Epidermal melanocyte (primary cell): ENCODE measurements at regions not wholly inside any gene's neighbourhood (a gene's known extent, or its start where the extent isn't known, plus 50 kb on each side); places are given as distances from the start of the nearest gene placed in this dataset.
"Not testable (repeated sequence)": the region's sequence is repeated elsewhere in the genome, so short reads cannot be mapped to it uniquely, and the experiment has no call there.

ENCODE experiments used
- DNase-seq: peaks from one replicate; pipeline ENCODE4 v3.0.0; 2011; ENCODE audit warnings: low spot score; ENCODE audit not compliant: insufficient read length

GRCh38 chr7:19623676-19624075, 85.2 kb downstream of the POLR1F start:
- DNase-seq: no peak

GRCh38 chr7:19621740-19622139, 87.1 kb downstream of the POLR1F start:
- no peak for DNase-seq

DNA sequence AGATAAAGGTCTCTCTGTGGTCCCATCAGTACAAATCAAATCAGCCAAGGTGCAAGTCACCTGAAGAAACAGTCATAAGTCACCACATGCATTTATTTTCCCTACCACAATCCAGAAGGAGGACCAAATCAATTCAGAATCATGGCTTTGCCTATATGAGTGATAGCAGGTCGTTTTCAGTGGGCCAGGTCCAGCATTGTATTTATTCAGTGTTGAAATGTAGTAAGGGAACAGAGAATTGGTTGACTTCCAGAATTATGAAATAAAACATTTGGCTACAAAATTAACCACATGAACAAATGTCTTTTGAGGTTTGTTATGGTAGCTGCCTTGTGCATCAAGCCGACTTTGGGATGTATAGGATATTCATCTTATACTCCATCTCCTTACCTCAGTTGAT, 88.4 kb downstream of the POLR1F start:
- no peak for DNase-seq

DNA sequence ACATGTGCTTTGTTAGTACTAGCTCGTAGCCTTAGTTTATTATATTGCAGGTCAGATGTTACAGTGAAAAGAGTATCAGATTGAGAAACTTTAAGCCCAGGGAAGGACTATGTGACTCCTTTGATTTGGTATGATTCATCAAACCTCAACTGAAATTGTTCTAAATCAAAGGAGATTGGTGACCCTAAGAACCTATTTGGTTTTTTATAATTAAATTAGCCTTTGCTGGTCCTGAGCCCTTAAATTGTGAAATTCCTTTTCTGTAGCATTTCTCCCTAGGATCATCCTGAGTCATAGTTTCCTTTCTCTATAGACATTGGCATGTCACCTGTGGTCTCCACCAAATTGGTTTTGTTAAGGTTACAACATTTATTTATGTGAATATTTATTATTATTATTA, 89.7 kb downstream of the POLR1F start:
- DNase-seq: no peak

DNA sequence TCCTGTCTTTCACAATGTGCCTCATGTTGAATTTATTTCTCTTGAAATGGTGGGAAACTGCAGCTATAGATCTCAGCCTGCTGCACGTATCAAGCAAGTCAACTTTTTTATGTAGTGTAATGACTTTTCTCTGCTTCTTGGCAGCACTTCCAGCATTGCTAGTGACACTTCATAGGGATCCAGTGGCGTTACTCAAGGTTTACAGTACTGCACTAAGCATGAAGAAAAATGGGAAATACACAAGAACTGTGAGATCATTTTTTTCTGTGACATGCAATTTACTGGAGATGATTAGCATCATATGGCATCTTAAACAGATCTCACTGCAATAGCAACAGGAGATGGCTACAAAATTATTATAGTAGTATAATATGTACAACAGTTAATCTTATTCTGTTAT, 90.9 kb downstream of the POLR1F start:
- DNase-seq: no peak

- no peak for DNase-seq
Measured at GRCh38 chr7:19610194-19610943, 98.5 kb downstream of the POLR1F start.

DNA sequence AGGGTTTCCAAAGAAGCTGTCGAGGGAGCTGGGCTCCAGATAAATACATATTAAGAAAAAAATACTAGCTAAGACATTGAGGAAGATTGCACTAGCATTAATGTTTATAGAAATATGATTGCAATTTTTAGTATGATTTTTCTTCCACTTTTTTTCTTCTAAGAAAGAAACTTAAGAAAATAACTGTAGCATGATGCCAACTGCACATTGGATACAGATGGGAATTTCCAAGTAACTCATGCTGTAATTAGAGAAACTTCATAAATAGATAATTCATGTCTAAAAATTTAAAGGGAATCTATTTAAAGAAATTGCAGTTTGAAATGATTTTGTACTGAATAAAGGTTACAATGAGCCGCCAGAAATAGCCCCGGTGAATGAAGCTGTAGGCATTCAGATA, 119.4 kb downstream of the POLR1F start:
- no peak for DNase-seq

GRCh38 chr7:19587291-19587690, 121.5 kb downstream of the POLR1F start:
- DNase-seq: no peak

DNA sequence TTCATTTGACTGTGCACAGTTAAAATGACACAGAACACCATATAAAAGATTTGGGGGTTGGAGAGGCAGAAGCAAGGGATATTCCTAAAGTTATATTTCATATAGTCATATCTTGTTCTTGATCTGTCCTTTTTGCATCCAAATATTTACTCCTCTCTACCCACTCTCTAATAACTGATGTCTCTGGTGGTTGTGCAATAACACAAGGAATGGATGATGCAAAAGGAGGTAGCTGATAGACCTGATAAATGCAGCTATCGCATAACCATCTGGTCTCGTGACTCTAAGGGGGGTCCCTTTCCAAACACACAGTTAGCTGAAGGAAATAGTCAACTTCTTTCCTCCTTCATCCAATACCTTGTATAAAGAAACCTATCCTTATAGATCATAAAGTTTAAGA, 123.1 kb downstream of the POLR1F start:
- no peak for DNase-seq

- DNase-seq: no peak
Measured at GRCh38 chr7:19575909-19576557, 132.8 kb downstream of the POLR1F start.

DNA sequence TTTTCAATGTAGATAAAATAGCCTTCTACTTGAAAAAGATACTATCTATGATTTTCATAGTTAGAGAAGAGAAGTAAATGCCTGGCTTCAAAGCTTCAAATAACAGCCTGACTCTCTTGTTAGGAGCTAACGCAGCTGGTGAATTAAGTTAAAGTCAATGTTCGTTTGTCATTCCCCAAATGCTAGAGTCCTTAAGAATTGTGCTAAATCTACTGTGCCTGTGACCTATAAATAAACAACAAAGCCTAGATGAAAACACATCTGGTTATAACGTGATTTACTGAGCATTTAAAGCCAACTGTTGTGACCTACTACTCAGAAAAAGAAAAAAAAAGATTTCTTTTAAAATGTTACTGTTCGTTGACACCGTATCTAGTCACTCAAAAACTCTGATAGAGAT, 134.7 kb downstream of the POLR1F start:
- DNase-seq: no peak

- no peak for DNase-seq
Measured at GRCh38 chr7:19572566-19572965, 136.3 kb downstream of the POLR1F start.

GRCh38 chr7:19567011-19567410, 141.8 kb downstream of the POLR1F start:
- no peak for DNase-seq

DNA sequence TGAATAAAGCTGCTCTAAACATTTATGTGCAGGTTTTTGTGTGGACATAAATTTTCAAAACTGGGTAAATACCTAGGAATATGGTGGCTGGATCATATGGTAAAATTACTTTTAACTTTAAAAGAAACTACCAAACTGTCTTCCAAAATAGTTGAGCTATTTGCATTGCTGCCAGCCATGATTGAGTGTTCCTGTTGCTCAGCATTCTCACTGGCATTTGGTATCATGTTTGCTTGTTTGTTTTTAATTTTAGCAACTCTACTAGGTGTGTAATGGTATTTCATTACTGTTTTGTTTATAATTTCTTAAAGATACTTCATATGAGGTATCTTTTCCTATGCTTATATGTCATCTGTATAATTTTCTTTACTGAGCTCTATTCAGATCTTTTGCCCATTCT, 143.2 kb downstream of the POLR1F start:
- no peak for DNase-seq

DNA sequence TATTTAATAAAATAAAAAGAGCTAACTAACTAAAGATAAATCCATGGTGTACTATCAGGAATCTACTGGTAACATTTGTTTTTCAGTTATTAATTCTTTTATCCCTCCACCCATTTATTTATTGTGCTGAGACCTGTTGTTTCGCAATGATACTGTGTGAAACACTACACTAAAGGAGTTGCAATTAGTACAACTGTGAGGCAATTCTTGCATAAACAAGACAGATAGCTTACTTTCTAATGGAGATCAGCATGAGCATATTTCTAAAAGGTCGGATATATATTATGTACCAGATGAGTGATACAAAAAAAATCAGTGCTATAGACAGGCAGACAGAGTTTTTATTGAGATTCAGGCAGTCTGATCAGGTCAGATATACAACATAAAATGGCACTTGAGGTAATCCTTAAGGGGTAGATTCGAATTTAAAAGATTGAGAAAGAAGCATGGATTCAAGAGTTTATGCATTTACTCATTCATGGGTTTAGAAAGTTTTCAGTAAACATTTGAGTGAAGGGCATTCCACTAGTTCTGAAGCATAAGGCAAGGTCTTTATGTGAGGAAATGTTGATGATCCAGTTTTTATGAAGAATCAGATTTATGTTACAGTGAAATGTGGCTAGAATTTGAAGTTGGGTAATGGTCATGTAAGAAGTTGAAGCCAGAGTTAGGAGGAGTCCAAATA, 147.6 kb downstream of the POLR1F start:
- DNase-seq: no peak

DNA sequence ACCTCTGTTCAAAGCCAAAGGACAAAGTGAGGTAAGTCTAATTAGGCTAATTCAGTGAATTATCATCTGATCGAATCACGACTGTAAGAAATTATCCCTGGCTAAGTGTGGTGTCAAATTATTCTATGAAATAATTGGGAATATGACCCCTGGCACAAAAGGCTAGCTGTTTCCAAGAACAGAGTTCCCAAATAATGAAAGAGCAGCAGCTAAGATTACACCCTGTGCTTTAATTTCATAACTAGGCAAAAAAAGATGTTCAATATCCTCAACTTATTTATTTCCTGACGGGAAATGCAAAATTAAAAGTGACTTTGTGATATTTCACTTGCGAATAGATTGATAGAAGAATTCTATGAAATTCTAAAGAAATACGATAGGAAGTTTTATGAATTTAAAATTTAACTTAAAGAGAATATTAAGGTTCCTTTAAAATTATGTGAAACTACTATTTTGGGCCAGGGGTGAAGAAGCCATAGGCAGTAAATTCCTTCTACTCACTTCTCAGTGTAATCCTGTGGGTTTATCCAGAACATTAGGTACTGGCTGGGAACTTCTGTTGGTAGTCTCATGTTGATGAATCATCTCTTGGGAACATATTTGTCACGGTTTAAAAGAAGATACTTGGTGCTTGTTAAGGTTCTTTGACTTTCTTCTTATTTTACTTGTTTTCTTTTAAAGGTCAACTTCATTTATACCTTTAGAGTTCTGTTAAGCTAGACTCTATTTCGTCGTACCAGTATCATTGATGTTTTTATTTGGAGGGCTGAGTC, 148.5 kb downstream of the POLR1F start:
- no peak for DNase-seq

DNA sequence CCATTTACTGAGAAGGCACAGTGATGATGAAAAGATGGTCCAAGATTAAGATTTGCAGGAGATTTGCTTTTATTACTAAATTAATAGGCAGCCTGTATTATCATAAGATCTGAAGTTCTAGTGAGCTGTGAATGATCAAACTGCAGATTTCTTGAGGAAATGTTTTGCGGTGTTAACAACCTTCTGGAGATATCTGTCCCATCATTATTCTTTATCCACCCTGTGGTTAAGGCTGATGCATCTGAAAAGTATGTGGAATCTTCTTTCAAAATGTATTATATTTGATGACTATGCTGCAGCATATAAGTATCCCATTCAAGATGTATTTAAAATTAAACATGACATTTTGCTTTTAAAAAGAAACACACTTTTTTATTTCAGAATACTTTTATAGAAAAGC, 150.3 kb downstream of the POLR1F start:
- DNase-seq: no peak

- no peak for DNase-seq
Measured at GRCh38 chr7:19557726-19558465, 150.9 kb downstream of the POLR1F start.

- DNase-seq: no peak
Measured at GRCh38 chr7:19554581-19554980, 154.3 kb downstream of the POLR1F start.

- DNase-seq: no peak
Measured at GRCh38 chr7:19552576-19552975, 156.3 kb downstream of the POLR1F start.

- not testable (repeated sequence) for DNase-seq
Measured at GRCh38 chr7:19549246-19549645, 159.6 kb downstream of the POLR1F start.
